IMR-90 (cell line): ENCODE measurements at regions not wholly inside any gene's neighbourhood (a gene's known extent, or its start where the extent isn't known, plus 50 kb on each side); places are given as distances from the start of the nearest gene placed in this dataset.

Source experiments
- ATAC-seq: fragments of 200-7000 bp; cut with Tn5 transposase; 2 replicates; pipeline ENCODE4 v1.9.1; 2020; ENCODE audit warnings: low read depth, mild to moderate bottlenecking, moderate library complexity
- BruUV-seq: library from RNA; stranded (reverse); fragments of 400-500 nt; replicated peaks from 2 replicates; lab custom pipeline; 2021; lab: Mats Ljungman, UMichigan
- CTCF ChIA-PET: fragments of 300-600 bp; formaldehyde crosslinking; extraction: SDS; loops from one replicate; lab custom pipeline; 2021; ENCODE audit warnings: antibody characterized with exemption; lab: Yijun Ruan, JAX
- POLR2A ChIA-PET: fragments of 300-600 bp; sonication (Branson Sonifier 250); formaldehyde crosslinking; loops from one replicate; lab custom pipeline; 2022; ENCODE audit warnings: antibody characterized with exemption; ENCODE audit not compliant: unreplicated experiment; lab: Charles Lee
- DNase-seq: peaks from one replicate; pipeline ENCODE4 v3.0.0; 2013
- H2AFZ ChIP-seq: replicated peaks from 2 replicates; pipeline ENCODE3; 2013; ENCODE audit warnings: low read length, mild to moderate bottlenecking; ENCODE audit not compliant: poor library complexity
- H2AK5ac ChIP-seq: 2 replicates; pipeline ENCODE4 v1.6.1; 2013; ENCODE audit warnings: low read depth, low read length, inconsistent platforms
- H2AK9ac ChIP-seq: replicated peaks from 2 replicates; pipeline ENCODE3; 2013; ENCODE audit warnings: mild to moderate bottlenecking, low read depth, low read length, moderate library complexity; ENCODE audit not compliant: poor library complexity
- H2BK120ac ChIP-seq: 2 replicates; pipeline ENCODE4 v1.6.1; 2013; ENCODE audit warnings: low read depth, low read length, inconsistent platforms
- H2BK15ac ChIP-seq: 3 replicates; pipeline ENCODE4 v1.6.1; 2013; ENCODE audit warnings: low read depth, low read length, inconsistent platforms
- H2BK20ac ChIP-seq: 2 replicates; pipeline ENCODE4 v1.6.1; 2013; ENCODE audit warnings: low read depth, mild to moderate bottlenecking, inconsistent platforms, low read length, moderate library complexity
- H2BK5ac ChIP-seq: 2 replicates; pipeline ENCODE4 v1.6.1; 2013; ENCODE audit warnings: mild to moderate bottlenecking, low read depth, low read length, inconsistent platforms; ENCODE audit not compliant: poor library complexity, severe bottlenecking
- H3K14ac ChIP-seq: replicated peaks from 2 replicates; pipeline ENCODE4 v1.6.1; 2013; ENCODE audit warnings: low read depth, low read length, inconsistent platforms
- H3K18ac ChIP-seq: 2 replicates; pipeline ENCODE4 v1.6.1; 2013; ENCODE audit warnings: low read depth, low read length, control low read depth
- H3K23ac ChIP-seq: 2 replicates; pipeline ENCODE4 v1.6.1; 2013; ENCODE audit warnings: low read depth, low read length, inconsistent platforms
- H3K27ac ChIP-seq: 2 replicates; pipeline ENCODE4 v1.5.1; 2013; ENCODE audit warnings: mild to moderate bottlenecking, control low read depth, low read length; ENCODE audit not compliant: insufficient read depth
- H3K27me3 ChIP-seq: 2 replicates; pipeline ENCODE4 v1.6.1; 2013; ENCODE audit warnings: low read length; ENCODE audit not compliant: control insufficient read depth, insufficient read depth
- H3K36me3 ChIP-seq: 2 replicates; pipeline ENCODE4 v1.6.1; 2013; ENCODE audit warnings: low read length, mixed read lengths; ENCODE audit not compliant: control insufficient read depth, insufficient read depth
- H3K4ac ChIP-seq: 2 replicates; pipeline ENCODE4 v1.6.1; 2013; ENCODE audit warnings: low read depth, low read length, inconsistent platforms
- H3K4me1 ChIP-seq: 2 replicates; pipeline ENCODE4 v1.6.1; 2013; ENCODE audit warnings: low read length, mixed read lengths; ENCODE audit not compliant: control insufficient read depth, insufficient read depth
- H3K4me2 ChIP-seq: 2 replicates; pipeline ENCODE4 v1.6.1; 2013; ENCODE audit warnings: low read depth, mild to moderate bottlenecking, control low read depth, low read length, moderate library complexity
- H3K4me3 ChIP-seq: 2 replicates; pipeline ENCODE4 v1.5.1; 2013; ENCODE audit warnings: low read depth, mild to moderate bottlenecking, control low read depth, low read length, moderate library complexity; ENCODE audit not compliant: insufficient read depth
- H3K56ac ChIP-seq: 2 replicates; pipeline ENCODE4 v1.6.1; 2013; ENCODE audit warnings: low read length, inconsistent platforms; ENCODE audit not compliant: insufficient read depth; ENCODE audit errors: extremely low read depth
- H3K79me1 ChIP-seq, 2 experiments: 2 replicates each; pipeline ENCODE4 v1.6.1; 2013; ENCODE audit warnings: low read length in 2 of 2, inconsistent platforms in 1 of 2, low read depth in 1 of 2
- H3K9ac ChIP-seq: 2 replicates; pipeline ENCODE4 v1.6.1; 2013; ENCODE audit warnings: low read depth, low read length, control low read depth
- H3K9me1 ChIP-seq: 2 replicates; pipeline ENCODE4 v1.6.1; 2013; ENCODE audit warnings: low read length, inconsistent platforms; ENCODE audit not compliant: insufficient read depth
- H3K9me3 ChIP-seq: 2 replicates; pipeline ENCODE4 v1.6.1; 2013; ENCODE audit warnings: low read length; ENCODE audit not compliant: control insufficient read depth, insufficient read depth
- H4K20me1 ChIP-seq: 2 replicates; pipeline ENCODE4 v1.6.1; 2013; ENCODE audit warnings: low read length, inconsistent platforms; ENCODE audit not compliant: insufficient read depth
- H4K5ac ChIP-seq: 2 replicates; pipeline ENCODE4 v1.6.1; 2013; ENCODE audit warnings: mild to moderate bottlenecking, low read depth, low read length, control low read depth
- H4K8ac ChIP-seq, 2 experiments: 2 replicates each; pipeline ENCODE4 v1.6.1; 2013; ENCODE audit warnings: low read depth in 2 of 2, low read length in 2 of 2, control low read depth in 1 of 2, inconsistent platforms in 1 of 2
- H4K91ac ChIP-seq: 2 replicates; pipeline ENCODE4 v1.6.1; 2013; ENCODE audit warnings: low read depth, low read length, inconsistent platforms; ENCODE audit not compliant: insufficient read depth
- BHLHE40 ChIP-seq: fragments of 150-350 bp; IDR thresholded peaks from 2 replicates; pipeline ENCODE4 v1.6.1; 2016; ENCODE audit warnings: mild to moderate bottlenecking, low read depth, low read length
- CEBPB ChIP-seq: IDR thresholded peaks from 2 replicates; pipeline ENCODE4 v1.6.1; 2012; ENCODE audit warnings: low read depth, low read length, improper control_type of control experiment
- CHD1 ChIP-seq: IDR thresholded peaks from 2 replicates; pipeline ENCODE4 v1.6.1; 2012; ENCODE audit warnings: low read depth, low read length, improper control_type of control experiment
- FOS ChIP-seq: fragments of 150-350 bp; IDR thresholded peaks from 2 replicates; pipeline ENCODE4 v1.6.1; 2016; ENCODE audit warnings: low read depth, low read length
- MAFK ChIP-seq: IDR thresholded peaks from 2 replicates; pipeline ENCODE4 v1.6.1; 2012; ENCODE audit warnings: low read depth, low read length, improper control_type of control experiment
- MAZ ChIP-seq: IDR thresholded peaks from 2 replicates; pipeline ENCODE4 v1.6.1; 2012; ENCODE audit warnings: low read depth, mild to moderate bottlenecking, low read length, improper control_type of control experiment, moderate library complexity, borderline replicate concordance
- MXI1 ChIP-seq: IDR thresholded peaks from 2 replicates; pipeline ENCODE4 v1.6.1; 2012; ENCODE audit warnings: low read depth, mild to moderate bottlenecking, low read length, moderate library complexity, borderline replicate concordance
- NFE2L2 ChIP-seq: fragments of 150-350 bp; IDR thresholded peaks from 2 replicates; pipeline ENCODE4 v1.6.1; 2016; ENCODE audit warnings: low read depth, mild to moderate bottlenecking, low read length
- POLR2A ChIP-seq: IDR thresholded peaks from 2 replicates; pipeline ENCODE4 v1.6.1; 2012; ENCODE audit warnings: mild to moderate bottlenecking, low read depth, low read length
- RAD21 ChIP-seq: IDR thresholded peaks from 2 replicates; pipeline ENCODE4 v1.6.1; 2012; ENCODE audit warnings: low read length, improper control_type of control experiment
- RCOR1 ChIP-seq: IDR thresholded peaks from 2 replicates; pipeline ENCODE4 v1.6.1; 2012; ENCODE audit warnings: mild to moderate bottlenecking, low read length, improper control_type of control experiment; ENCODE audit not compliant: insufficient replicate concordance
- RFX5 ChIP-seq: IDR thresholded peaks from 2 replicates; pipeline ENCODE4 v1.8.0; 2012; ENCODE audit warnings: low read depth, mild to moderate bottlenecking, low read length, moderate library complexity
- SMC3 ChIP-seq: fragments of 150-350 bp; IDR thresholded peaks from 2 replicates; pipeline ENCODE4 v1.6.1; 2016; ENCODE audit warnings: low read depth, mild to moderate bottlenecking, antibody characterized with exemption, low read length, moderate library complexity
- WGBS, 2 experiments: methylation state at CpG; one replicate each; pipeline versions ENCODE4 v1.1.5 to v1.1.7; 2013; ENCODE audit warnings: missing lambda C conversion rate in 2 of 2; ENCODE audit not compliant: insufficient read length in 1 of 2; ENCODE audit errors: extremely low coverage in 2 of 2; 5-methylcytosine and 5-hydroxymethylcytosine counted together
- dilution Hi-C: fragments of 300-500 bp; cut with HindIII; formaldehyde crosslinking; loops from one replicate; pipeline ENCODE4 v1.14.3; 2018; ENCODE audit warnings: low sequenced_read_pairs; ENCODE audit not compliant: unreplicated experiment
- in situ Hi-C: fragments of 300-500 bp; cut with MboI; formaldehyde crosslinking; loops from 3 replicates; pipeline ENCODE4 v1.14.3; 2019; ENCODE audit warnings: low sequenced_read_pairs, inconsistent platforms, mixed read lengths
- intact Hi-C: fragments of 100-400 bp; cut with micrococcal nuclease; formaldehyde crosslinking; loops from 2 replicates; pipeline ENCODE4 v1.10.0; 2022
- TF ChIP-seq, protein P1 (sequence below): conservative IDR thresholded peaks from 2 replicates; pipeline ENCODE4 v1.5.1; 2012; ENCODE audit warnings: mild to moderate bottlenecking, low read depth, low read length, improper control_type of control experiment
- TF ChIP-seq, protein P2 (sequence below): fragments of 150-350 bp; IDR thresholded peaks from 2 replicates; pipeline ENCODE4 v1.6.1; 2017; ENCODE audit warnings: mild to moderate bottlenecking, antibody characterized with exemption, low read length, low read depth
- TF ChIP-seq, protein P3 (sequence below): fragments of 150-350 bp; IDR thresholded peaks from 2 replicates; pipeline ENCODE4 v1.6.1; 2016; ENCODE audit warnings: low read depth, mild to moderate bottlenecking, low read length, moderate library complexity, borderline replicate concordance

DNA sequence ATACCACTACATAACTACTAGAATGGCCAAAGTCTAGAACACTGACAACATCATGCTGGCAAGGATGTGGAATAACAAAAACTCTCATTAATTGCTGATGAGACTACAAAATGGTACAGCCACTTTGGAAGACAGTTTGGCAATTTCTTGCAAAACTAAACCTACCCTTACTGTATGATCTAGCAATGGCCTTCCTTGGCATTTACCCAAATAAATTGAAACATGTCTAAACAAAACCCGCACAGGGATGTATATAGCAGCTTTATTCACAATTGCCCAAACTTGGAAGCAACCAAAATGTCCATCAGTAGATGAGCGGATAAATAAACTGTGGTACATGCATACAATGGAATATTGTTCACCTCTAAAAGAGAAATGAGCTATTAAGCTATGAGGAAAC lies 87.9 kb upstream of the SLC24A5 start:
- in situ Hi-C loops (no loop called here), dilution Hi-C loops (no loop called here), intact Hi-C loops (no loop called here)
- Histone ChIP-seq H4K5ac (no peak overlapping the region), H4K91ac (no peak overlapping the region), H3K27ac (no peak overlapping the region), H2AK5ac (no peak overlapping the region), H2BK15ac (no peak overlapping the region), H2BK120ac (no peak overlapping the region), H3K9ac (no peak overlapping the region), H3K4ac (no peak overlapping the region), H3K4me3 (no peak overlapping the region), H2BK20ac (no peak overlapping the region), H2AK9ac (no peak overlapping the region), H3K18ac (no peak overlapping the region), H4K20me1 (no peaks in the 10 kb centered on the region), H3K9me1 (no peaks in the 10 kb centered on the region), H3K9me3 (no peaks in the 10 kb centered on the region), H3K4me2 (no peak overlapping the region), H2AFZ (no peak overlapping the region), H3K27me3 (peaks cover 6% of the 10 kb centered on the region; the same call in 1 of the 2 replicates), H3K23ac (no peak overlapping the region), H2BK5ac (no peak overlapping the region), H3K4me1 (no peaks in the 10 kb centered on the region), H3K56ac (no peak overlapping the region), H3K36me3 (no peaks in the 10 kb centered on the region), H3K14ac (no peak overlapping the region), H3K79me1 (no peaks in the 10 kb centered on the region), H4K8ac (no peak overlapping the region)
- BruUV-seq = no TSS peak
- ATAC-seq (no peak), DNase-seq (no peak)
- CTCF ChIA-PET = no interaction called here
- no CpG with 5 or more reads among the region's 2 CpGs for WGBS, 2 experiments
- TF ChIP-seq BHLHE40 = no peak
- TF ChIP-seq NFE2L2 = no peak
- no peak for TF ChIP-seq POLR2A
- TF ChIP-seq RCOR1 = no peak
- no peak for TF ChIP-seq RAD21
- TF ChIP-seq MAZ = no peak
- TF ChIP-seq, protein P1, sequence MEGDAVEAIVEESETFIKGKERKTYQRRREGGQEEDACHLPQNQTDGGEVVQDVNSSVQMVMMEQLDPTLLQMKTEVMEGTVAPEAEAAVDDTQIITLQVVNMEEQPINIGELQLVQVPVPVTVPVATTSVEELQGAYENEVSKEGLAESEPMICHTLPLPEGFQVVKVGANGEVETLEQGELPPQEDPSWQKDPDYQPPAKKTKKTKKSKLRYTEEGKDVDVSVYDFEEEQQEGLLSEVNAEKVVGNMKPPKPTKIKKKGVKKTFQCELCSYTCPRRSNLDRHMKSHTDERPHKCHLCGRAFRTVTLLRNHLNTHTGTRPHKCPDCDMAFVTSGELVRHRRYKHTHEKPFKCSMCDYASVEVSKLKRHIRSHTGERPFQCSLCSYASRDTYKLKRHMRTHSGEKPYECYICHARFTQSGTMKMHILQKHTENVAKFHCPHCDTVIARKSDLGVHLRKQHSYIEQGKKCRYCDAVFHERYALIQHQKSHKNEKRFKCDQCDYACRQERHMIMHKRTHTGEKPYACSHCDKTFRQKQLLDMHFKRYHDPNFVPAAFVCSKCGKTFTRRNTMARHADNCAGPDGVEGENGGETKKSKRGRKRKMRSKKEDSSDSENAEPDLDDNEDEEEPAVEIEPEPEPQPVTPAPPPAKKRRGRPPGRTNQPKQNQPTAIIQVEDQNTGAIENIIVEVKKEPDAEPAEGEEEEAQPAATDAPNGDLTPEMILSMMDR = no peak
- no peak for TF ChIP-seq CHD1
- TF ChIP-seq CEBPB = no peak
- TF ChIP-seq, protein P2, sequence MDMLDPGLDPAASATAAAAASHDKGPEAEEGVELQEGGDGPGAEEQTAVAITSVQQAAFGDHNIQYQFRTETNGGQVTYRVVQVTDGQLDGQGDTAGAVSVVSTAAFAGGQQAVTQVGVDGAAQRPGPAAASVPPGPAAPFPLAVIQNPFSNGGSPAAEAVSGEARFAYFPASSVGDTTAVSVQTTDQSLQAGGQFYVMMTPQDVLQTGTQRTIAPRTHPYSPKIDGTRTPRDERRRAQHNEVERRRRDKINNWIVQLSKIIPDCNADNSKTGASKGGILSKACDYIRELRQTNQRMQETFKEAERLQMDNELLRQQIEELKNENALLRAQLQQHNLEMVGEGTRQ = no peak
- no peak for TF ChIP-seq RFX5
- TF ChIP-seq MXI1 = no peak
- TF ChIP-seq MAFK = no peak
- TF ChIP-seq, protein P3, sequence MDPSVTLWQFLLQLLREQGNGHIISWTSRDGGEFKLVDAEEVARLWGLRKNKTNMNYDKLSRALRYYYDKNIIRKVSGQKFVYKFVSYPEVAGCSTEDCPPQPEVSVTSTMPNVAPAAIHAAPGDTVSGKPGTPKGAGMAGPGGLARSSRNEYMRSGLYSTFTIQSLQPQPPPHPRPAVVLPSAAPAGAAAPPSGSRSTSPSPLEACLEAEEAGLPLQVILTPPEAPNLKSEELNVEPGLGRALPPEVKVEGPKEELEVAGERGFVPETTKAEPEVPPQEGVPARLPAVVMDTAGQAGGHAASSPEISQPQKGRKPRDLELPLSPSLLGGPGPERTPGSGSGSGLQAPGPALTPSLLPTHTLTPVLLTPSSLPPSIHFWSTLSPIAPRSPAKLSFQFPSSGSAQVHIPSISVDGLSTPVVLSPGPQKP = no peak
- TF ChIP-seq SMC3 = no peak
- TF ChIP-seq FOS = no peak
- POLR2A ChIA-PET = no interaction called here
